Peyer's patch (tissue), 4 donors: ENCODE measurements at regions not wholly inside any gene's neighbourhood (a gene's known extent, or its start where the extent isn't known, plus 50 kb on each side); places are given as distances from the start of the nearest gene placed in this dataset.

Experiments used
- POLR2A ChIP-seq, 2 donors: fragments of 450-650 bp; IDR thresholded peaks; one replicate each; pipeline ENCODE4 v1.5.1; 2017; ENCODE audit warnings: antibody characterized with exemption in 2 of 2, mild to moderate bottlenecking in 2 of 2, moderate library complexity in 2 of 2
- TF ChIP-seq, protein P1 (sequence below), 6 experiments: fragments of 450-650 bp in 4 of 6; fragments of 200-600 bp in 2 of 6; sonication (generic) in 1 of 6; IDR thresholded peaks; one replicate each; pipeline ENCODE4 v1.5.1; 2017 to 2019; ENCODE audit warnings: antibody characterized with exemption in 6 of 6, mild to moderate bottlenecking in 3 of 6, moderate library complexity in 1 of 6

- TF ChIP-seq POLR2A (IDR thresholded peaks at IDR 0.05), result no peak
- TF ChIP-seq, protein P1, sequence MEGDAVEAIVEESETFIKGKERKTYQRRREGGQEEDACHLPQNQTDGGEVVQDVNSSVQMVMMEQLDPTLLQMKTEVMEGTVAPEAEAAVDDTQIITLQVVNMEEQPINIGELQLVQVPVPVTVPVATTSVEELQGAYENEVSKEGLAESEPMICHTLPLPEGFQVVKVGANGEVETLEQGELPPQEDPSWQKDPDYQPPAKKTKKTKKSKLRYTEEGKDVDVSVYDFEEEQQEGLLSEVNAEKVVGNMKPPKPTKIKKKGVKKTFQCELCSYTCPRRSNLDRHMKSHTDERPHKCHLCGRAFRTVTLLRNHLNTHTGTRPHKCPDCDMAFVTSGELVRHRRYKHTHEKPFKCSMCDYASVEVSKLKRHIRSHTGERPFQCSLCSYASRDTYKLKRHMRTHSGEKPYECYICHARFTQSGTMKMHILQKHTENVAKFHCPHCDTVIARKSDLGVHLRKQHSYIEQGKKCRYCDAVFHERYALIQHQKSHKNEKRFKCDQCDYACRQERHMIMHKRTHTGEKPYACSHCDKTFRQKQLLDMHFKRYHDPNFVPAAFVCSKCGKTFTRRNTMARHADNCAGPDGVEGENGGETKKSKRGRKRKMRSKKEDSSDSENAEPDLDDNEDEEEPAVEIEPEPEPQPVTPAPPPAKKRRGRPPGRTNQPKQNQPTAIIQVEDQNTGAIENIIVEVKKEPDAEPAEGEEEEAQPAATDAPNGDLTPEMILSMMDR (IDR thresholded peaks at IDR 0.05), result no peak
These were observed 1197.5 kb upstream of the CDH18 start for GRCh38 chr5:21185536-21185935.
